ENCODE measurements at regions not wholly inside any gene's neighbourhood (a gene's known extent, or its start where the extent isn't known, plus 50 kb on each side); places are given as distances from the start of the nearest gene placed in this dataset.

DNA sequence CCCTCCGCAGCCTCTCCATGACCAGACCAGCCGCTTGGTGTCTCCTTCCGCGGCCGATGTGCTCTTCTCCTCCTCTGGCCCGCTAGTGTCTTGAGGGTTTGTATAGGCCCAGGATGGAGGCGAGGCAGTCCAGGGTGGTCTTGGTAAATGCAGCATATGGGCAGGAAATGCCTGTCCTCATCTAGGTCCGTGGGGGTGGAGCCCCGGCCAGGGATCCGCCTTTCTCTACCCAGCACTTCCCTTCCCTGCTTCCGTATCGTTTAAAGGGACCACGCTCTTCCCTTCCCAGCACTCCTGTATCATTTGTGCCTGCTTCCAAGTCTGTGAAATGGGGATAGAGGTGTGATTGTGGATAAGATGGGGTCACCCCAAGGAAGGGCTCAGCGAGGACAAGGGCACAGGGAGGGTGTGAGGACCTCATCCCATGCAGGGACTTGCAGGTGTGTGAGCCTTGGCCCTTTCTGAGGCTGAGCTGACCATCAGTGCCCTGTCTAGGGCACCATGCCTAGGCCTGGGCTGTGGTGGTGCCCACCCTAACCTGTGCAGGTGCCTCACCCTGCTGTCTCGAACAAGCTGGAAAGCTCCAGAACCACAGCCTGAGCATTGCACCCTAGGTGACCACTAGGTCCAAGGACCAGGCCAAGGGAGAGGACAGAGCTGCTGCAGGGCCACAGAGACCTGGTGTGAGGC is 326.8 kb upstream of the RTL1 start:
- no peak for DNase-seq (ENCODE audit: low spot score)

GRCh38 chr14:101230851-101231550 is 327.5 kb upstream of the RTL1 start:
- DNase-seq (ENCODE audit: low spot score): no peak

DNA sequence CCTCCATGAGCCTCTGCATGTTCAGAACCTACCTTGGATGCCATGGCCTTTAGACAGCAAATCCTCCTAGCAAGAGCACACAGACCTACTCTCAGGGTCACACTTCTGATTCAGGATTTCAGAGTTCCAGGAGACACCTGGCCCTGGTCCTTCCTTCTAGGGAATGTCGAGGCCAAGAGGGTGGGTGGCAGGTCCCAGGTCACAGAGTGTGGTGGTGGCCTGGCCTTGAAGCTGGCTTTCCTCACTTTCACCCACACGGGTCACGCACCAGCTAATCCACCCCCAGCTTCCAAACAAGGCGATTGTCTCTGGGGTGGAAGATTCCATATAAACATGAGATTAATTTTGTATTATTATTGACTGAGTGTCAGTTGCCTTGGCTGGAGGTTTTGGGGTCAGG is 328.3 kb upstream of the RTL1 start:
- no peak for DNase-seq (ENCODE audit: low spot score)

DNA sequence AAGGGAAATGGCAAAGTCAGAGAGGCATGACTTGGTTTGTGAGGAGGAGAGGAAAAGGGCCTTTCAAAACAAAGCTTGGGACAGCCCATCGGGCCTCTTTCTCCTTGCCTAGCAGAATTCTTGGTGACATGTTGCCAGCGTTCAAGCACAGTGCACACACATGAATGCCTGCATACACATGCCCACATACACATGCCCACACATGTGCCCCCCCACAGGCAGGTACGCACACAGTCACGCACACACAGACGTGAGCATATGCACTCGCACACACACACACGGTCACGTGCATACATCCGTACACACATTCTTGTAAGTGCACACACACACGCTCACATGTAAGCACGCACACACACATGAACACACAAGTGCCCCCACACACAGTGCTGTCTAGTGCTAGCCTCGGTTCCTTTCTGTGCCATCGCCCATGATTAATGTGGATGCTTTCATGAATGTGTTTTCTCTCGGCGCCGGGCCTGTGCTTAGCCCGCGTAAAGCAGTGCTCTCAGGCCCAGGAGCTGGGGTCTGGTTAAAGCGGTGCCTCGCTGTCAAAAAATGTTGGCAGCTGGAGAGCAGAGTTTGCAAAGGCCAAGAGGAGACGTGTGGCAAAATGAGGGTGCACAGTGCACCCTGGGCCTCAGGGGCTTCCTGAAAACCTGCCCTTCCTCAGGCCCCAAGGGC is 328.8 kb upstream of the DIO3 start:
- DNase-seq (ENCODE audit: low spot score): no peak

DNA sequence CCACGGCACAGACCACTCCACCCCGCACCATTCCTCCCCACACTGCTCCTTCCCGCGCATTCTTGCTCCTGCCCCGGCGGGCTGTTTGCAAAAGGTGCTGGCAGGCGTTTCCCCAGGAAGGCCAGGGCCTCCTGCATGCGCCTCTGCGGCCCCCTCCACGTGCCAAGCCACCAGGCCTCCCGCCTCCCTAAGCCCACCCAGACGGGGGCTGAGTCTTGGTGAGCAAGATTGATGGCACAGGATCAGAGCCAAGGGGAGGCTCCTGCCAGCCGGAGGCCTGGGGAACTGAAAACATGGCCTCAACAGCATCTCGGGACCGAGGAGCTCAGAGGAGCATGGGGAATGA is 328.3 kb upstream of the DIO3 start:
- no peak for DNase-seq (ENCODE audit: low spot score)

GRCh38 chr14:101233391-101233790 is 327.9 kb upstream of the DIO3 start:
- DNase-seq (ENCODE audit: low spot score): no peak

- no peak for DNase-seq (ENCODE audit: low spot score)
These were observed 327.5 kb upstream of the DIO3 start for GRCh38 chr14:101233808-101234207.

GRCh38 chr14:101234244-101234937 is 326.9 kb upstream of the DIO3 start:
- no peak for DNase-seq (ENCODE audit: low spot score)

DNA sequence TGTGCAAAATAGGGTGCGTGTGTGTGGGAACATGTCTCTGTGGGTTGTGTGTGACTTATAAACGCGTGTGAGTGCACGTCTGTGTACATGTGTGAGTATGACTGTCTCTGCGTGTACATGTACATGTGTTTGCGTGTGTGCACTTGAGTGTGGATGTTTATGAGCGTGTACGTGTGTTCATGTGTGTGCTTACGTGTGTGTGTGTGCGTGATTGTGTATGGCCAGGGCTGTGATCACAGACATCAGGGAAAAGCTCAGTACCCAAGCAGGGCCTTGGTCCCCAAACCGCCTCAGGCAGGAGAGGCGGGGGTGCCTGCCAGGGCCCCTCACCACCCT is 326.3 kb upstream of the DIO3 start:
- DNase-seq (ENCODE audit: low spot score): no peak

DNA sequence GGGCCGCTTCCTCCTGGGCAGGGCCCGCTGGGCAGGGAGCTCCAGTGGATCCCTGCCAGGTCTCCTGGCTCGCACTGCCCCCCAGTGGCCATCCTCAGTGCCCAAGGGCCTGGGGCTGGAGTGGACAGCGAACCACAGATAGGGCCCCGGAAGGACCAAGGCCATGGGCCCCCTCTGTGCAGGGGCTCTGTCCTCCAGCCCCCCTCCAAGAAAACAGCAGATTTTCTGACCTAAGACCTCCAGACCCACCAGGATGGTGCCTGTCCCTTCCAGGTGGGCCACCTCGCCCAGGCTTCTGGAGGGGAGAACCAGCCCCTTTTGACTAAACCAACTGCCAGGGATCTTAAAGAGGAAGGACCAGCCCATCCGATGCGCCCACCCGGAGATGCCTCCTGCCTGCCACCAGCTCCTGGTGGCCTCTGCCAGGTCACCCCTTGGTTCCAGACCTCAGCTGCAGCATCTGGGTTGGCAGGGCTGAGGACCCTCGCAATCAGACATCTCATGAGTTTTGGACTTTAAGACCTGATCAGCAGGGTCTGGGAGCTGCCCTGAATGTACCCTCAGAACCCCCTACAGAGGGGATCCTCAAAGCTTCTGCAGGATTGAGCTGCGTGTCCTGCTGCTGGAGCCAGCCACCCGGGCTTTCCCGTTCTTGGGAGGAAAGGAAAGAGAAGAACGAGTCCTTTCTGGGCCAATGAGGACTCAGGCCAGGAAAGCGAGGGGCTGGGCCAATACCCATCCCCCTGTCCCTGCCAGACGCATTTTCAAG is 325.8 kb upstream of the DIO3 start:
- DNase-seq (ENCODE audit: low spot score): peak; percentile 53

- no peak for DNase-seq (ENCODE audit: low spot score)
These were observed 324.6 kb upstream of the DIO3 start for GRCh38 chr14:101236496-101237251.

- DNase-seq (ENCODE audit: low spot score): no peak
These were observed 324.1 kb upstream of the DIO3 start for GRCh38 chr14:101237252-101237616.

DNA sequence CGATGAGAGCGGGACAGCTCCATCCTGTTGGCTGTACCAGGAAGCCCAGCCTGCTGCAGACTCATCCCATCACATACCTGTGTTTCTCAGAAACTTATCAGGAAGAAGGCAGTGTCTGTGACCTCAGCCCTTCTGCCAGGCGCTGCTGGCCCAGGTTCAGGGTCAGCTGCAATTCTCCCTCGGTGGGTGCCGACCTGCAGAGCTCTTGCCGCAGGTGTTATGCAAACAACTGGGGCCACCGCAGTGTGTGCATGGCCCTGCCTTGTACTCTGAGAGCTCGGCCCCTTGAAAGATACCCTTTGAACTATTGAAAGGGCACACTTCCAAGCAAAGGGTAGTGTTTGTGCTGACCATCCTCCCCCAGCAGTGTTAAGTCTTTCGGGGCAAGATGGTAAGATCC is 322.2 kb upstream of the DIO3 start:
- no peak for DNase-seq (ENCODE audit: low spot score)

DNA sequence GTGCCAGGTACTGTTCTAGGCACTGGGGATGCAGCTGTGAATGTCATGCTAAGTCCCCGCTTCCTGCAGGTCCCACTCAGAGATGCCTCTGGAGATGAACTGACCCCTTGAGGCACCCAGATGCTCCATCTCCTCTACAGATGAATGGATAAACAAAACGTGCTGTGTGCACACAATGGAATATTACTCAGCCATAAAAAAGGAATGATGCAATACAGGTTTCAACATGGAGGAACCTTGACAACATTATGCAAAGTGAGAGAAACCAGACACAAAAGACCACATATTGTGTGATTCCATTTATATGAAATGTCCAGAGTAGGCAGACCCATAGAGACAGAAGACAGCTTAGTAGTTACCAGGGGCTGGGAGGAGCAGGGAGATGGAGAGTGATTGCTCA is 320.1 kb upstream of the DIO3 start:
- DNase-seq (ENCODE audit: low spot score): no peak

- DNase-seq (ENCODE audit: low spot score): peak; percentile 48
These were observed 319.5 kb upstream of the DIO3 start for GRCh38 chr14:101241807-101242278.

DNA sequence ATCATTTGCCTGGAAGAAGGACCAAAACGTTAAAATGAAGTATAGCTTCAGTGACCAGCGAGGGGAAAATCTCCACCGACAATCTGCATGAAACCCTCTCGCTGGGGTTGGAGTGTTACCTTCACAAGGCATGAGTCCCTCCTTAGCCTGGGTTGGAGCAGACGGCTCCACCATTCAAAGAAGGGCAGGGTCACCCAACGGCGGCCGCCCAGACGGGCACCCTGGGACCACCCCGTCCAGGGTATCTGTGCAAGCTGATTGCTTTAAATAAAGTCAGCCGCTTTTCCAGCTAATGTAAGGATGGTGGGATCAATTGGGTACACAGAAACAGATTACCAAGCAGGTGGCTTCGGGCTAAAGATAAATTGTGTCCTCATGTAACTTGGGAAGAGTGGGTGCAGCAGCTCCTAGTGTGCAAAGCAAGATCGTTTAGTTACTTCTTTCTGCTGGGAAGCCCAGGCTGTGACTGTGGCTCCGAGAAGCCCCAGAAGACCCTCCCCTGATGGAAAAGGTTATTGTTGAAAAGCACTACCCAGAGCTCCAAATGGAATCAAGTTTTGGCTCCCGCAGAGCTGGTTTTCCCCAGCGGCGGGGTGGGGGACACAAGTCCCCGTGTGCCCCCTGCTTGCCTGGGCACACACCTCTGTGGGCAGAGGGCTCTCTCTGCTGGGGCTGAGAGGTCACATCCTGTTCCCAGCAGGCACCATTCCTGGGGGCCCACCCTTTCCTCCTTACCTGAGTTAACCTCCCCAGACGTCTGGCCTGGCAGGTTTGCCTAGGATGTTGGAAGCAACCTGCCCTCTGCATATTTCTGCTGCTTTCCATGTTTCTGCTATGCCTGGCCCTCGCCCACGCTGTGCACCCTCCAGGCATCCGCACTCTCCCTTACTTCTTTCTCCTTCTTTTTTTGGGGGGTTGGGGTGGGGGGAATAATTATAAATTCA is 318.6 kb upstream of the DIO3 start:
- no peak for DNase-seq (ENCODE audit: low spot score)

DNA sequence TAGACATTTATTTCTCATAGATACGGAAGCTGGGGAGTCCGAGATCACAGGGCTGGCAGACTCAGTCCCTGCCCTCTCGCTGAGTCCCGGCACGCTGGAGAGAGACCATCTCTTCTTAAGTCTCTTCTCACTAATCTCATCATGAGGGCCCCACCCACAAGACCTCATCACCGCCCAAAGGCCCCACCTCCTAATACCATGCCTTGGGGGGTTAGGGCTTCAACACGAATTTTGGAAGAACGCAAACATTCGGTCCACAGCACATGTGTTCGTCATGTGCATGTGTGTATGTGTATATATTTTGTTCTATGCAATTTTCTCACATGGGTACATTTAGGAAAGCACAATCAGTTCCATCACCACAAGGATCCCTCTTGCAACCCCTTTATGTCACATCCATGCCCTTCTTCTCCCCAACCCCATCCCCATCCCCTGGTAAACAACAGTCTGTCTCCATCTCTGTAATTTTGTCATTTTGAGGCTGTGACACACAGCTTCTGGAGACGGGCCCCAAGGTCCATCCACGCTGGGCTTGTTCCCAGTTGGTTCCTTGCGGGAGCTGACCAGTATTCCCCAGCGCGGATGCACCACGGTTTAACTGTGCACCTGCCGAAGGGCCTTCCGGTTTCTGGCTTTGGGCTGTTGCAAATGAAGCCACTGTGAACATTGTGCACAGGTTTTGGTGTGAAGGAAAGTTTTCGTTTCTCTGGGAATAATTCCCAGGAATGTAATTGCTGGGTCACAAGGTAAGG is 317.5 kb upstream of the DIO3 start:
- no peak for DNase-seq (ENCODE audit: low spot score)

DNA sequence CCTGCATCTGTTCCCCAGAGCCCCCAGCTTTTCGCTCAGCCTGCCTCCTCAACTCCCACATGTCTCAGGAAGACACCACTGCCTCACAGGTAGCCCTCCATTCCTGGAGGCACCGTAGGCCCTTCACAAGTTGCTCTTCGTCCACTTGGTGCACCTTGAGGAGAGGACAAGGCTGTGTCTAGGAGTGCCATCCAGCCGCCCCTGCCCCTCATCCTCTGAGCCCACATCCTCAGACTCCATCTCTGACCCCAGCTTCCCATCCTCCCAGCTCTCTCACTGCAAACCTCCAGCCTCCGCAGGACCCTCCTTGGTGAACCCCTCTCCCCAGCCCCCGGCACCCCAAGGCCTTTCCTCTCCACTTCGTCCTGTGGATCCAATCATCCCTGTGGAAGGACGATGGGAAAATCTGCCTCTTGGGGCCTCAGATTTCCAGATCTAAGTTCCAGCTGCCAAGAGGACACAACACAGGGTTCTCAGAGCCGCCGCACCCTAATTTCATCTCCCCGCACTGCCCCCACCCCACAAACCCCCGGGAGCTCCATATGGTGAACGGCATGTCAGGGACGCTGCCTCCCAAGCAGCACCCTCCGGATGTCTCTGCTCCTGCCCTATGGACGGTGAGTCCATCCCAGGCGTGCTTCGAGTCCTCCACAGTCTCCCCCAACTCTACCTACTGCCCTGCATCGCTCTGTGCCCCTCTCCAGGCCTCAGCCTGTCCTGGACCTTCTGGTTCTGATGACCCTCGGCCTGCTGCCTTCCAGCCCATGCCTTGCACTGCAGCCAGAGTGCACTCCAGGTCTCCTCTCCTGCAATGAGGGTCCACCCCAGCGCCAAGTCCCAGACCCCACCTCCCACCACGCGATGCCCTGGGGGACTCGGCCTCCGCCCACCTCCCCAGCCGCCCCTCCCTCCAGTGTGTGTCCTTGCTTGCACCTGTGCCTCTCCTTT is 314.1 kb upstream of the DIO3 start:
- DNase-seq (ENCODE audit: low spot score): no peak

Measured in COLO829 (cell line).